ENCODE measurements at regions not wholly inside any gene's neighbourhood (a gene's known extent, or its start where the extent isn't known, plus 50 kb on each side); places are given as distances from the start of the nearest gene placed in this dataset.

DNA sequence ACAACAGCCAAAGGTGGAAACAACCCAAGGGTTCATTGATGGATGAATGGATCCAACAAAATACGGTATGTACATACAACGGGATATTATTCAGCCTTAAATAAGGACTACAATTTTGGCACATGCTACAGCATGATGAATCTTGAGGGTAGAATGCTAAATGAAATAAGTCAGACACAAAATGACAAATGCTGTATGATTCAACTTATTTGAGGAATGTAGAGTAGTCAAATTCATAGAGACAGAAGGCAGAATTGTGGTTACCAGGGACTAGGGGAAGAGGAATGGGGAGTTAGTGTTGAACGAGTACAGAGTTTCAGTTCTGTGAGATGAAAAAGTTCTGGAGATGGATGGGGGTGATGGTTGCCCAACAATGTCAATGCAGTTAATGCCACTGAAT lies 118.0 kb upstream of the PAXBP1 start:
- 90 to 99% methylated on average over 3 of the region's 3 CpGs for WGBS, 2 donors
- H3K36me3 ChIP-seq (ENCODE audit: low read depth, missing control alignments), result no peaks in the 10 kb centered on the region
- no peak overlapping the region for H3K27ac ChIP-seq
- intact Hi-C loops (cut with DNase I; ENCODE audit: low total_unique reads), result no loop called here
- H3K9me3 ChIP-seq, result no peaks in the 10 kb centered on the region
- H3K4me3 ChIP-seq, result no peak overlapping the region
- H3K4me1 ChIP-seq, result no peaks in the 10 kb centered on the region
- no peak for TF ChIP-seq POLR2A (IDR thresholded peaks at IDR 0.05)
- TF ChIP-seq CTCF (IDR thresholded peaks at IDR 0.05), result no peak
- no peak for DNase-seq
- no peaks in the 10 kb centered on the region for H3K27me3 ChIP-seq

DNA sequence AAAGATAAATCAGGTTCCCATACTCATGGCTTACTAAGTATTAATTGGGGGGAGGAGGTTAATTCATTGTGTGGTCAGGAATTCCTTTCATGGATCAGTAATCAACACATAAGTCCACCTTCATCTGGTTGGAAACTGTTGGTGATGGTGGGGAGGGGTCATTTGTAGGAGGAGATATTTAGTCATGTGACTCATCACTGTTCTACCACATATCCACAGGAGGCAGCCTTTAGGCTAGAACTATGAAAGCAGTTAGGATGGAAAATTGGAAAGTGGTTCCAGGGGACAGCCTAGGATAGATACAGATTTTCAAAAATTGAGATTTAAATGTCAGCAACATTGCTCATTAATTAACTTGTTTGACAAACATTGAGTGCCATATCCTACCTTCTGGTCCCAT lies 122.8 kb upstream of the PAXBP1 start:
- Histone ChIP-seq H3K9me3 (no peaks in the 10 kb centered on the region), H3K4me1 (no peaks in the 10 kb centered on the region), H3K27me3 (no peaks in the 10 kb centered on the region), H3K4me3 (no peak overlapping the region), H3K27ac (no peak overlapping the region), H3K36me3 (ENCODE audit: low read depth, missing control alignments) (no peaks in the 10 kb centered on the region)
- intact Hi-C loops (cut with DNase I; ENCODE audit: low total_unique reads), result no loop called here
- no peak for TF ChIP-seq CTCF (IDR thresholded peaks at IDR 0.05)
- TF ChIP-seq POLR2A (IDR thresholded peaks at IDR 0.05), result no peak
- no peak for DNase-seq

- Histone ChIP-seq H3K36me3 (ENCODE audit: low read depth, missing control alignments) (no peaks in the 10 kb centered on the region), H3K27me3 (no peaks in the 10 kb centered on the region), H3K27ac (no peak overlapping the region), H3K9me3 (no peaks in the 10 kb centered on the region), H3K4me1 (no peaks in the 10 kb centered on the region), H3K4me3 (no peak overlapping the region)
- intact Hi-C loops (cut with DNase I; ENCODE audit: low total_unique reads), result no loop called here
- no peak for TF ChIP-seq POLR2A (IDR thresholded peaks at IDR 0.05)
- TF ChIP-seq CTCF (IDR thresholded peaks at IDR 0.05), result no peak
- 84 to 95% methylated on average over 4 of the region's 4 CpGs for WGBS, 2 donors
- no peak for DNase-seq
Observed at GRCh38 chr21:32900814-32901213, 124.9 kb upstream of the OLIG2 start.

DNA sequence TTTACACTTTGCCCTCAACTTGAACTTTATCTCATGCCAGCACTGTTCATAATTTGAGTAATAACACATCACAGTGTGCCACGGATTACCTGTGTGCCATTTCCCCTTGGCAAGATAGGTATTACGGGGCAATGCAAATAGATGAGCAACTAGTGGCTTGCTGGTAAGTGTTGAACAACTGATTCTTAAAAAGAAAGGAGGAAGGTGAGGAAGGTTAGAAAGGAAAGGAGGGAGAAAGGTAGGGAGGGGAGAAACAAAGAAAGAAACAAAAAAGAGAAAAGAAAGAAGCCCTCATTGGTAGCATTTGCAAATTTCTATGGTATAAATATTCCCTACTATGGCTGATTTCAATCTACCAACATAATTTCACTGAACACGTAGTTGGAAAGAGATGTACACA lies 118.2 kb upstream of the OLIG2 start:
- H3K36me3 ChIP-seq (ENCODE audit: low read depth, missing control alignments), result no peaks in the 10 kb centered on the region
- H3K27me3 ChIP-seq, result no peaks in the 10 kb centered on the region
- H3K27ac ChIP-seq, result no peak overlapping the region
- intact Hi-C loops (cut with DNase I; ENCODE audit: low total_unique reads), result no loop called here
- no peaks in the 10 kb centered on the region for H3K4me1 ChIP-seq
- H3K4me3 ChIP-seq, result no peak overlapping the region
- no peak for DNase-seq
- TF ChIP-seq CTCF (IDR thresholded peaks at IDR 0.05) (no peak), POLR2A (IDR thresholded peaks at IDR 0.05) (no peak)
- WGBS, 2 donors, result 89 to 96% methylated on average over 3 of the region's 3 CpGs
- H3K9me3 ChIP-seq, result no peaks in the 10 kb centered on the region

DNA sequence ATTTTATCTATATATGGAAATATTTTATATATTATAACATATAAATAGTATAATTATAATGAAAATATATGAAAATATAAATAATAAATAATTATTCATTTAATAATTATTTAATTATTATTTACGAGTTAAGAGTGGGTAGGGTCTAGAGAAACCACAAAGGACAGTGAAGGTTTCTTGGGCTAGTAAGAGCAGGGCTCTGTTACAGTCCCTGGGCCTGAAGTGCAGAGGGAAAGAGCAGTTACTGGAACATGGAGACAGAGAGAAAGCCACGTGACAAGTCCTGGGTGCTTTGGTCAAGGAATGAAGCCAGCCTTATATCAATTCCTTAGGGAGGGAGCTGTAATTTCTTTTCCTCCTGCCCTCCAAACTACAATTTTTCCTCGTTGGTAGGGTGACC lies 117.2 kb upstream of the OLIG2 start:
- Histone ChIP-seq H3K9me3 (no peaks in the 10 kb centered on the region), H3K27me3 (no peaks in the 10 kb centered on the region), H3K4me1 (no peaks in the 10 kb centered on the region), H3K36me3 (ENCODE audit: low read depth, missing control alignments) (no peaks in the 10 kb centered on the region), H3K4me3 (no peak overlapping the region), H3K27ac (no peak overlapping the region)
- 87 to 89% methylated on average over 3 of the region's 3 CpGs for WGBS, 2 donors
- no peak for DNase-seq
- intact Hi-C loops (cut with DNase I; ENCODE audit: low total_unique reads), result no loop called here
- no peak for TF ChIP-seq CTCF (IDR thresholded peaks at IDR 0.05)
- no peak for TF ChIP-seq POLR2A (IDR thresholded peaks at IDR 0.05)
